ENCODE measurements at regions not wholly inside any gene's neighbourhood (a gene's known extent, or its start where the extent isn't known, plus 50 kb on each side); places are given as distances from the start of the nearest gene placed in this dataset.

- Histone ChIP-seq H3K27me3 (ENCODE audit: control insufficient read depth, extremely low read depth, insufficient read depth, low read length) (no peaks in the 10 kb centered on the region), H2AFZ (ENCODE audit: control insufficient read depth, low read length) (no peak overlapping the region), H3K4me3 (ENCODE audit: control insufficient read depth in 2 of 3, extremely low read depth in 1 of 3, insufficient read depth in 2 of 3, low read depth in 1 of 3, low read length in 3 of 3) (no peak overlapping the region), H3K27ac (ENCODE audit: control insufficient read depth, insufficient read depth, low read length) (no peak overlapping the region), H4K20me1 (ENCODE audit: control insufficient read depth, extremely low read depth, insufficient read depth, low read length) (no peaks in the 10 kb centered on the region), H3K9ac (ENCODE audit: control insufficient read depth, extremely low read depth, insufficient read depth, low read length) (no peak overlapping the region), H3K9me1 (ENCODE audit: control insufficient read depth, extremely low read depth, insufficient read depth, low read length) (no peaks in the 10 kb centered on the region), H3K4me2 (ENCODE audit: control insufficient read depth, extremely low read depth, insufficient read depth, low read depth, low read length) (no peak overlapping the region), H3K79me2 (ENCODE audit: control insufficient read depth, insufficient read depth, low read length) (no peaks in the 10 kb centered on the region), H3K9me3 (ENCODE audit: control insufficient read depth, low read depth, low read length) (no peaks in the 10 kb centered on the region), H3K4me1 (ENCODE audit: control insufficient read depth, extremely low read depth, insufficient read depth, low read length) (no peaks in the 10 kb centered on the region), H3K36me3 (ENCODE audit: control insufficient read depth in 2 of 2, extremely low read depth in 1 of 2, insufficient read depth in 2 of 2, low read length in 2 of 2) (peaks cover 0 to 3% of the 10 kb centered on the region in 2 experiments)
- dilution Hi-C loops (cut with MboI; ENCODE audit: extremely low pct_ligation_motif_present, low sequenced_read_pairs) = no loop called here
- TF ChIP-seq CTCF (optimal IDR thresholded peaks at IDR 0.05 in 1 of 3, IDR thresholded peaks at IDR 0.05 in 1 of 3, conservative IDR thresholded peaks at IDR 0.05 in 1 of 3; ENCODE audit: extremely low read depth in 1 of 3, insufficient read depth in 2 of 3, low read length in 3 of 3) (no peak), EZH2 (IDR thresholded peaks at IDR 0.05; ENCODE audit: low read length) (no peak)
- FAIRE-seq = no peak
- DNase-seq (ENCODE audit: low read depth, low spot score) = no peak
Observed at GRCh38 chr21:36245649-36246048, 74.3 kb upstream of the MORC3 start.

- peaks cover 0 to 3% of the 10 kb centered on the region in 2 experiments for H3K36me3 ChIP-seq (ENCODE audit: control insufficient read depth in 2 of 2, extremely low read depth in 1 of 2, insufficient read depth in 2 of 2, low read length in 2 of 2)
- H3K9ac ChIP-seq (ENCODE audit: control insufficient read depth, extremely low read depth, insufficient read depth, low read length) = no peak overlapping the region
- dilution Hi-C loops (cut with MboI; ENCODE audit: extremely low pct_ligation_motif_present, low sequenced_read_pairs) = no loop called here
- no peaks in the 10 kb centered on the region for H3K79me2 ChIP-seq (ENCODE audit: control insufficient read depth, insufficient read depth, low read length)
- FAIRE-seq (no peak), DNase-seq (ENCODE audit: low read depth, low spot score) (no peak)
- H3K9me1 ChIP-seq (ENCODE audit: control insufficient read depth, extremely low read depth, insufficient read depth, low read length) = no peaks in the 10 kb centered on the region
- no peak overlapping the region for H3K27ac ChIP-seq (ENCODE audit: control insufficient read depth, insufficient read depth, low read length)
- no peaks in the 10 kb centered on the region for H3K4me1 ChIP-seq (ENCODE audit: control insufficient read depth, extremely low read depth, insufficient read depth, low read length)
- no peaks in the 10 kb centered on the region for H3K9me3 ChIP-seq (ENCODE audit: control insufficient read depth, low read depth, low read length)
- no peaks in the 10 kb centered on the region for H4K20me1 ChIP-seq (ENCODE audit: control insufficient read depth, extremely low read depth, insufficient read depth, low read length)
- no peak overlapping the region for H2AFZ ChIP-seq (ENCODE audit: control insufficient read depth, low read length)
- no peak overlapping the region for H3K4me3 ChIP-seq (ENCODE audit: control insufficient read depth in 2 of 3, extremely low read depth in 1 of 3, insufficient read depth in 2 of 3, low read depth in 1 of 3, low read length in 3 of 3)
- H3K27me3 ChIP-seq (ENCODE audit: control insufficient read depth, extremely low read depth, insufficient read depth, low read length) = no peaks in the 10 kb centered on the region
- no peak for TF ChIP-seq EZH2 (IDR thresholded peaks at IDR 0.05; ENCODE audit: low read length)
- TF ChIP-seq CTCF (optimal IDR thresholded peaks at IDR 0.05 in 1 of 3, IDR thresholded peaks at IDR 0.05 in 1 of 3, conservative IDR thresholded peaks at IDR 0.05 in 1 of 3; ENCODE audit: extremely low read depth in 1 of 3, insufficient read depth in 2 of 3, low read length in 3 of 3) = no peak
- no peak overlapping the region for H3K4me2 ChIP-seq (ENCODE audit: control insufficient read depth, extremely low read depth, insufficient read depth, low read depth, low read length)
Observed at GRCh38 chr21:36246080-36246631, 73.8 kb upstream of the MORC3 start.

Measured in keratinocyte (primary cell).